CD4-positive, alpha-beta T cell treated with Interleukin-15 for 4 hours (primary cell): ENCODE measurements at regions not wholly inside any gene's neighbourhood (a gene's known extent, or its start where the extent isn't known, plus 50 kb on each side); places are given as distances from the start of the nearest gene placed in this dataset.

Experiments
- DNase-seq: peaks from one replicate; pipeline ENCODE4 v3.0.0-alpha.2; 2020; ENCODE audit warnings: low spot score

- DNase-seq = no peak
Measured at GRCh38 chr6:164453835-164454234, 855.6 kb downstream of the C6orf118 start.

DNA sequence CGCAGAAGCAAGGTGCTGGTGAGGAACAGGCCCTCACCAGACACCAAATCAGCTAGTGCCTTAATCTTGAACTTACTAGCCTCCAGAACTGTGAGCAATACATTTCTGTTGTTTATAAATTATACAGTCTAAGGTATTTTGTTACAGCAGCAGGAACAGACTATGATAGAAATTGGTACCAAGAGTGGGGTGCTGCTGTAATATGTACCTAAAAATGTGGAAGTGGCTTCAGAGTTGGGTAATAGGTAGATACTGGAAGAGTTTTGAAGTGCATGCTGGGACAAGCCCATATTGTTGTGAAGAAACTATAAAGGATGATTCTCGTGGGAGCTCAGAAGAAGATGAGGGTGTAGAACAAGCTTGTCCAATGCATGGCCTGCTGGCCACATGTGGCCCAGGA lies 866.8 kb downstream of the C6orf118 start:
- no peak for DNase-seq

- no peak for DNase-seq
Measured at GRCh38 chr6:164439331-164439730, 870.1 kb downstream of the C6orf118 start.

- no peak for DNase-seq
Measured at GRCh38 chr6:164436976-164437375, 872.4 kb downstream of the C6orf118 start.

GRCh38 chr6:164427728-164428402 lies 881.5 kb downstream of the C6orf118 start:
- DNase-seq = no peak

DNA sequence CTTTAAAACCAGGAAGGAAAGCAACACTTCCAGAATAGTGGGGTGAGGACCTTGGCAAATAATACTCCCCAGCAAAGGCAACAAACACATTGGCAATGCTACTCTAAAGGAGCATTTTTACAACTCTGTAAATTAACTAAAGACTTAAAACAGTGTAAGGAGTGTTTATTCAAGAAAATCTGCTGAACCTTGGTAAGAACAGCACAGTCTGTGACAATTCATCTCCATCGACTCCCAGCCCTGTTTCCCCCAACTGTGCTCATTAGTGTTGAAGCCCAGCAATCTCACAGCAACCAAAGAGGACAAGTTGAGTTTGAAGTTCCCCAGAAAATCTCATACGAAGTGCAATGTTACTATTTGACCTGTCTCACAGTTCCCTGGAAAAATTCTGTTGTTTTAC lies 884.9 kb downstream of the C6orf118 start:
- DNase-seq = no peak

- no peak for DNase-seq
Measured at GRCh38 chr6:164419099-164419498, 890.3 kb downstream of the C6orf118 start.

- DNase-seq = no peak
Measured at GRCh38 chr6:164418262-164418588, 891.2 kb downstream of the C6orf118 start.

DNA sequence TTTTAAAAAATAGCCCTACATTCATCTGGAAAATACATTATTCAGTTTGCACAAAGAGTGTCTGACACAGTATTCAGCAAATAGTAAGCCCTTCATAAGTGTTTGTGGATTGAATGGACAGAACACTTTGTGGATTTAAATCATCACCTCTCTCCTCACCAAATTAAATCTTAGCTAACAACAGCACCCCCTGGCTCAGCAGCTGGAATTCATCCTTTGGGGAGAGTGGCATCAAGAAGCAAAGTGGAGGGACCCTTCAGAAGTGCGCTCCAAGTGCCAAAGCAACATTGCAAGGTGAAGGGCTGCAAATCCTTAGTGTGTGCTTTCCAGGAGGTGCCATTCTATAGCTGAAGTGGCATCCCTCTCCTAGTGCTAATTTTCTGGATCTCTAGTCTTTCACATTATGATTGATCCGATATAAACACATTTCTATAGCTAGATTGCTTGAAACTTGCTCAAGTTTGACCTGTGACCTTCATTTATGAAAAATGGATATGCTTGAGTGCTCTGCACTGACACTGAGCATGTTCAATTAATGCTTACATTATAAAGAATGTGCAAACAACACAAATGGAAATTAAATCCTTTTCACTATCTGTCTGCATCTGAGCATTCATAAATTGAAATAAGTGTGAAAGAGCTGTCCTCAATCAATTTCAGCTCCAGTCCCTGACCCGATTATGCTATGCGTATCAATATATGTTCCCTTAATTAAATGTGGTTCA lies 891.7 kb downstream of the C6orf118 start:
- DNase-seq = no peak

- no peak for DNase-seq
Measured at GRCh38 chr6:164415832-164416563, 893.4 kb downstream of the C6orf118 start.

GRCh38 chr6:164414695-164415094 lies 894.7 kb downstream of the C6orf118 start:
- DNase-seq = no peak

DNA sequence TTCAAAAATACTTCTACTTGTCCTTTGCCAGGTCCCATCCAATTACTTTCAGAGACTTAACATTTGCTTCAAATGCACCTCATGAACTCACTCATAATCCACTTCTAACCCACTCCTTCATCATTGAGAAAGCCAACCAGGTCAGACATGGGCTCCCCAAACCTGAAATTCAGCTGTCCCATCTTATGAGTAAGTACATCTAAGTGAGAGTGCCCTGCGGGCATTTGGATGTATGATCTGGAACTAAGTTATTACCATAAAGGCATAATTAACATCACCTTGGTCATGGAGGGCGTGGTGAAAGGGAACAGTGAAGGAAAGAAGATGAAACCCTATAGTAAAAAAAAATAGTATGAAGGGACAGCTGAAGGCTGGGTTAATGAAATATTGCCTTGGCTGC lies 896.8 kb downstream of the C6orf118 start:
- DNase-seq = no peak

DNA sequence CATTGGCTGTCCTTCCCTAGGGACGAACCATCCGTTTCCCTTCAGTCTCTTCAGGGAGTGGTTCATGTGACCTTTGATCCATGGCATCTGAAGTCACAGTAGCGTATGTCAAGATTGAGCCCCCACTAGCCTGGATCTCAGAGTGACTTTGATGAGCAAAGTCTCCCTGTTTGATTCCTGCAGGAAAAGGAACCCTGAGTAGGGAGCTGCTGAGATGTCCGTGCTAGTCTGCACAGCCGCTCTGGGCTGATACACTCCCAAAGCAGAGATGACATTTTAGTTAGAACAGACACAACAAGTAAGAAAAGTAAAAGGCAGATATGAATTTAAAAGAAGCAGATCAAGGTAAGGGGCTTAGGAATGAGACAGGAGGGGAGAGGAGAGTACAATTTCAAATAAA lies 899.4 kb downstream of the C6orf118 start:
- DNase-seq = no peak

DNA sequence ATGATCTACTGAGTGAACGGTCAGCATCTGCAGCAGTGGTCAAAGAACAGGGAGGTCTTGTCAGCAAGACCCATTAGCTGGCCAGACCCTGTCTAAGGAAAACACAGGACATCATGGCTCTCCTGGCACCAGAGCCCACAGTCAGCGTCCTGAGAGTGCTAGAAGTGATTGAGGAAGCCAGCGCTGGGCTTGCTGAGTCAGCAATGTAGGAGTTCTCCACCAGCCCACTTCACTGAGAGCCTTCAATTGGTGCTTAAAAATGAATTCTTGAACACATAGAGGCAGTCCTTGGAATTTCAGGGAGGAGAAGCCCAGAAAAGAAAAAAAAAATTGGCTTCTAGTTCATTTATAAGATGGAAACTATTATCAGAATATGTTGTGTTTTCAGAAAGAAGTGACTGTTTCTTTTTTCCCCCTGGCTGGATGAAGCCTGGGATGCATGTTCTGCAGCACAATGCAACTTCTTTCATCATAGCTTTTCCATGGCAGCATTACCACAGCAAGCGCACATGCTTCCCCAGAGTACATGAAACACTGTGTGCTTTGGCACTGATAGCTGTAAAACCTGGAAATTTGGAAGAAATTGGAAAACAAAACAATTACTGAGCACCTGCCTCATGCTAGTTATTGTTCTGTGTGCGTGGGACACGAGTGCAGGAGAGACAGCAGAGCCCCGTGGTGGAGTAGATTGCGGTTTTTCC lies 899.9 kb downstream of the C6orf118 start:
- DNase-seq = no peak

DNA sequence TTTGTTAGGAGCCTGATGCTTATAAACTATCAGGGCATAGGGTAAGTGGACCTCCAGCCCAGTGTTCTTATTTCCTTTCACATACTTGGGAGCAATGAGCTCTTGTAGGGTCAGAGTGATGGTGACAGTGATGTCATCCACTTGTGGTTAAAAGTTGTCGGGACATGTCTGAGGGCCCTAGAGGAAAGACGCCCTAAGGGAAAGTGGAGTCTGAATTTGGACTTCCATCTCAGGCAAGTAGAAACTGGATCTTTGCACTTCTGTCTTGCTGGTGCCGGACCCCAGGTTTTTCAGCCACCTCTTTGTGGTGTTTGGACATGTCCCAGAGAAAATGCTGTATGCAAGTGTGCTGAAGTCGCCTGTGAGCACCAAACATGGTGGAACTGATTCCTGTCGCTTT lies 900.5 kb downstream of the C6orf118 start:
- no peak for DNase-seq

DNA sequence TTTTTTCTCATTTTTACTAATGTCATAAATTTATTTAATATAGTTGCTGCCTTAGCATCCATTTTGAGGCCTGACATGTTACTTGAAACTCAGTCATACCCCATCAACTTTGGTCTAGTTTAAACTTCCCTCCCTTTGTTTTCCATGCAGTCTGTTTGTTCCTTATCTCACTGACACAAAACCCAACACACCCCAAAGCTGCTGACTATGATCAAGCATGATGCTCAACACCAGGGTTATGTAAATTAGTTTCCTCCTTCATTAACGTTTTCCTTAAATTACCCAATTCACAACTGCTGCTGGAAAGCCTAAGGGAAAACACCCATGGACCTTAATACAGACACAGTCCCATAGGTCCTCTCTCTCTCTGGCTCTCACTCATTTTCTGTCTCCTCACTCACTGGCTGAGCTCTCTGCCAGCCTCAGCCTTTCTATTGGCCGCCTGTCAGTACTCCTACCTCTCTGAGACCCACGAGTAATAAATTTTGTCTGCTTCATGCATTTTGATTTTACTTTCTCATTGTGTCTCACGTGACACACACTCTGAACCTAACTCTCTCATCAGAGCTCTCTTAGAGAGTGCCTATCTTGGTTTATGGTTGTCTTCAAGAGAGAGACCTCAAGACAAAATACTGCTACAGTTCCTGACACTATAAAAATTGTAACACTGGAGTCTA lies 904.5 kb downstream of the C6orf118 start:
- no peak for DNase-seq

- no peak for DNase-seq
Measured at GRCh38 chr6:164401871-164402270, 907.5 kb downstream of the C6orf118 start.

DNA sequence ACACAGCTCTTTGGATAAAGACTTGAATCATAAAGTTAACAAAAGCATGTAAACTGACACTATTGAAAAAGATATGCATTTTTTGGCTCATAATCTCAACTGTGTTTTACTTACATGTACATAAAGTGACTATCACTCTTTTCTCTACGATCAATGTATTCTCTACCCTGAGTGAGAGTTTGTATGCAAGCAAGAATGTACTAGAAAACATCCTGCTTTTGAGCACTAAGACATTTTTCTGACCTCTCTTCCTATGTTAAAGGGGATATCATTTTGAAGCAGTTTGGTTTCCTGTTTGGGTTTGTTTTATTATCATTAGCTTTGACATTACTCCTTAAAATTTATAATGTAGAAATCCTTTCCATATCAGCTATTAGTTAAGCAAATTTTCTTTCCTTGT lies 910.8 kb downstream of the C6orf118 start:
- no peak for DNase-seq

DNA sequence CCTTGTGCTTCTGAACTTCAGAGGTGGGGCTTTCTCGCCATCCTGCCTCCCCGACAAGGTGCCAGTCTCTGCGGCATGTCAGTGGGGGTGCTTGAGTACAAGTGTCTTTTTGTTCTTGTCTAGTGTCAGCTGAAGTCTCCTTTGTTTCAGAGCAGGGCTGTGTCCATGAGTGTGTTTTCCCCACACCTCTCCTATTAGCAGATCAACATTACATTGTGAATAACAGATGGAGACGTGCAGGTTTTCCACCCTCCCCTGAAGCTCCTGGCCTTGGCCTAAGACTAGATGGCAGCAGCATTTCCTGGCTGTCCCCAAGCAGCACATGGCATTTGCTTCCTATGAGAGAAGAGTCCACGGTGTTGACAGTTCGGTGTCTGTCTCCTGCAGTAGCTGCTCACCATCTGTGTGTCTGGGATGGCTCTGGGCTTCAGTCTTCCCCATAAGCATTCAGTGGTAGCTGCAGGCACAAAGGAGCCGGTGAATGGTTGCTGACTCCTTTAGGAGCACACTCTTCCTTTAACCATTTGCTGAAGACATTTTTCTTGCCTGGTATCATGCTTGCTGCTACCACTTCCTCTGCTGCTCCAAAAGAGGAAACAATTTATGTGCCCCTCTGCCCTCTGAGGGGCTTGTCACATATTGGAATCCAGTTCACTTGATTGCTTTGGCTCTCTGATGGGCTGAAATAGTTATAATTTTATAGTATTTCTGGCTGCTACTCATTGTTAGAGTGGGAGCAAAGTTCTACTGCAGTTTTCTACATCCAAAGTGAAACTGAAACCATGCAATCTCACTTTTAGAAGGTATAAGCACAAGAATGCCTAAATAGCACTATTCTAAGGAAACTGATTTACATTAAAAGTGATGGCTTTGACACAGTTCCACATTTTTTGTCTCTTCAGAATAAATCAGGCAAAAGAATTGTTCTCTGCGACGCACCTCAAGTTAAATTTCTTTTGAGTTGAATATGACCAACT lies 913.0 kb downstream of the C6orf118 start:
- DNase-seq = no peak

- DNase-seq = no peak
Measured at GRCh38 chr6:164379795-164380194, 929.6 kb downstream of the C6orf118 start.

- DNase-seq = no peak
Measured at GRCh38 chr6:164378330-164378729, 931.1 kb downstream of the C6orf118 start.
